GM12878 (cell line): ENCODE measurements at regions not wholly inside any gene's neighbourhood (a gene's known extent, or its start where the extent isn't known, plus 50 kb on each side); places are given as distances from the start of the nearest gene placed in this dataset.

Source experiments
- ATAC-seq: fragments of 200-7000 bp; cut with Tn5 transposase; 3 replicates; pipeline ENCODE4 v1.9.1; 2020; ENCODE audit warnings: mild to moderate bottlenecking, moderate library complexity
- BruUV-seq: library from RNA; stranded (reverse); fragments of 400-500 nt; replicated peaks from 2 replicates; lab custom pipeline; 2021; lab: Mats Ljungman, UMichigan
- CTCF ChIA-PET: fragments of 300-600 bp; sonication (Branson Sonifier 250); formaldehyde crosslinking; extraction: SDS; loops from one replicate; lab custom pipeline; 2021; ENCODE audit warnings: inconsistent platforms; lab: Yijun Ruan, JAX
- POLR2A ChIA-PET: fragments of 350-600 bp; formaldehyde crosslinking; extraction: SDS; loops from one replicate; lab custom pipeline; 2021; ENCODE audit warnings: inconsistent platforms; lab: Charles Lee
- RAD21 ChIA-PET: fragments of 300-600 bp; sonication (Branson Sonifier 250); formaldehyde crosslinking; loops from one replicate; lab custom pipeline; 2023; ENCODE audit warnings: antibody characterized with exemption; ENCODE audit not compliant: unreplicated experiment; lab: Charles Lee
- SMC1A ChIA-PET: fragments of 300-600 bp; sonication (Branson Sonifier 250); formaldehyde crosslinking; loops from one replicate; lab custom pipeline; 2023; ENCODE audit not compliant: unreplicated experiment, uncharacterized antibody; lab: Charles Lee
- DNase-seq: peaks from one replicate; pipeline ENCODE4 v3.0.0-alpha.2; 2011; ENCODE audit warnings: low read depth, low spot score
- FAIRE-seq: peaks from 3 replicates; lab custom pipeline; 2011; peaks lifted over from hg19 to GRCh38; lab: Jason Lieb, UNC
- H2AFZ ChIP-seq: 2 replicates; pipeline ENCODE4 v1.6.0; 2011; ENCODE audit warnings: low read depth, low read length, control low read depth; ENCODE audit not compliant: control insufficient read depth
- H3K27ac ChIP-seq: 2 replicates; pipeline ENCODE4 v1.5.1; 2011; ENCODE audit warnings: control low read depth; ENCODE audit not compliant: control insufficient read depth, insufficient read depth
- H3K27me3 ChIP-seq, 2 experiments: replicated peaks in 1 of 2; 2 replicates each; pipeline versions ENCODE4 v1.6.0 to v1.6.1; 2011; ENCODE audit warnings: low read length in 1 of 2; ENCODE audit not compliant: control insufficient read depth in 2 of 2, insufficient read depth in 2 of 2
- H3K36me3 ChIP-seq, 2 experiments: 2 replicates each; pipeline ENCODE4 v1.5.1; 2011; ENCODE audit warnings: low read length in 1 of 2; ENCODE audit not compliant: control insufficient read depth in 2 of 2, insufficient read depth in 2 of 2
- H3K4me1 ChIP-seq: 2 replicates; pipeline ENCODE4 v1.6.1; 2011; ENCODE audit warnings: mild to moderate bottlenecking, low read length, moderate library complexity, mixed read lengths; ENCODE audit not compliant: control insufficient read depth, insufficient read depth
- H3K4me2 ChIP-seq: 2 replicates; pipeline ENCODE4 v1.6.0; 2011; ENCODE audit warnings: control low read depth; ENCODE audit not compliant: control insufficient read depth, insufficient read depth
- H3K4me3 ChIP-seq: fragments of 200-600 bp; sonication (generic); 2 replicates; pipeline ENCODE4 v1.5.1; 2016
- H3K79me2 ChIP-seq: 2 replicates; pipeline ENCODE4 v1.6.0; 2011; ENCODE audit warnings: low read length; ENCODE audit not compliant: control insufficient read depth, insufficient read depth
- H3K9ac ChIP-seq: 2 replicates; pipeline ENCODE4 v1.8.0; 2011; ENCODE audit warnings: low read length, control low read depth, mixed read lengths; ENCODE audit not compliant: control insufficient read depth, insufficient read depth
- H3K9me3 ChIP-seq: replicated peaks from 3 replicates; pipeline ENCODE4 v1.5.1; 2011; ENCODE audit warnings: mild to moderate bottlenecking, low read length; ENCODE audit not compliant: control insufficient read depth, insufficient read depth
- H4K20me1 ChIP-seq: 2 replicates; pipeline ENCODE4 v1.6.0; 2011; ENCODE audit not compliant: control insufficient read depth, insufficient read depth
- BRCA1 ChIP-seq: IDR thresholded peaks from 2 replicates; pipeline ENCODE4 v1.6.1; 2011; ENCODE audit warnings: low read depth, low read length, improper control_type of control experiment
- CEBPB ChIP-seq, 2 experiments: fragments of 150-350 bp in 1 of 2; IDR thresholded peaks; 2 replicates each; pipeline ENCODE4 v1.6.1; 2012 to 2014; ENCODE audit warnings: low read depth in 2 of 2, low read length in 2 of 2, borderline replicate concordance in 1 of 2, inconsistent platforms in 1 of 2
- CEBPZ ChIP-seq: fragments of 150-350 bp; IDR thresholded peaks from 2 replicates; pipeline ENCODE4 v1.6.1; 2016; ENCODE audit warnings: low read depth, low read length
- CUX1 ChIP-seq: IDR thresholded peaks from 2 replicates; pipeline ENCODE4 v1.6.1; 2012; ENCODE audit warnings: improper control_type of control experiment, low read depth, low read length; ENCODE audit not compliant: insufficient replicate concordance
- HDGF ChIP-seq: fragments of 450-650 bp; IDR thresholded peaks from 2 replicates; pipeline ENCODE4 v1.6.1; 2016; ENCODE audit warnings: antibody characterized with exemption
- KLF5 ChIP-seq: fragments of 450-650 bp; IDR thresholded peaks from 2 replicates; pipeline ENCODE4 v1.6.1; 2014; ENCODE audit warnings: mild to moderate bottlenecking; ENCODE audit not compliant: partially characterized antibody
- NFXL1 ChIP-seq: fragments of 450-650 bp; IDR thresholded peaks from 2 replicates; pipeline ENCODE4 v1.6.1; 2017; ENCODE audit warnings: antibody characterized with exemption, mild to moderate bottlenecking, borderline replicate concordance
- RAD21 ChIP-seq: IDR thresholded peaks from 2 replicates; pipeline ENCODE4 v1.6.1; 2011; ENCODE audit warnings: mild to moderate bottlenecking, low read depth, low read length, moderate library complexity; ENCODE audit not compliant: insufficient read depth
- TBL1XR1 ChIP-seq: IDR thresholded peaks from 2 replicates; pipeline ENCODE4 v1.6.1; 2012; ENCODE audit warnings: low read depth, low read length, improper control_type of control experiment
- ZBTB11 ChIP-seq: fragments of 450-650 bp; formaldehyde crosslinking; IDR thresholded peaks from 2 replicates; pipeline ENCODE4 v1.5.0; 2022; ENCODE audit warnings: mild to moderate bottlenecking, missing genetic modification characterization
- ZSCAN29 ChIP-seq: fragments of 450-650 bp; IDR thresholded peaks from 2 replicates; pipeline ENCODE4 v1.6.1; 2017; ENCODE audit warnings: mild to moderate bottlenecking, moderate library complexity
- WGBS: methylation state at CpG from one replicate; pipeline ENCODE4 v1.1.6; 2016; ENCODE audit warnings: low lambda C conversion rate; ENCODE audit not compliant: insufficient replicate concordance, insufficient coverage; ENCODE audit errors: missing lambda C conversion rate; 5-methylcytosine and 5-hydroxymethylcytosine counted together
- in situ Hi-C: fragments of 300-500 bp; cut with MboI; formaldehyde crosslinking; loops from 9 replicates; pipeline ENCODE4 v1.14.3; 2018; ENCODE audit warnings: mixed read lengths
- intact Hi-C: fragments of 100-400 bp; cut with micrococcal nuclease; formaldehyde crosslinking; loops from one replicate; pipeline ENCODE4 v1.14.2; 2022; ENCODE audit not compliant: unreplicated experiment

- TF ChIP-seq CEBPZ (no peak), NFXL1 (no peak), RAD21 (no peak), ZSCAN29 (no peak), CEBPB (IDR thresholded peaks at IDR 0.05; ENCODE audit: borderline replicate concordance in 1 of 2, low read depth in 2 of 2, low read length in 2 of 2) (no peak)
These were observed 288.3 kb upstream of the GALNTL6 start (continued) for GRCh38 chr4:171524903-171525302.

GRCh38 chr4:171521726-171522125 is 291.5 kb upstream of the GALNTL6 start:
- ATAC-seq: peak; percentile 55
- no peak overlapping the region for H3K27ac ChIP-seq
- H4K20me1 ChIP-seq: no peaks in the 10 kb centered on the region
- ChIA-PET RAD21 (no interaction called here), SMC1A (no interaction called here), POLR2A (no interaction called here), CTCF (no interaction called here)
- intact Hi-C loops (no loop called here), in situ Hi-C loops (no loop called here)
- DNase-seq: no peak
- H3K4me1 ChIP-seq: no peaks in the 10 kb centered on the region
- H3K36me3 ChIP-seq: no peaks in the 10 kb centered on the region
- H2AFZ ChIP-seq: no peak overlapping the region
- H3K9me3 ChIP-seq: no peaks in the 10 kb centered on the region
- H3K4me3 ChIP-seq: no peak overlapping the region
- WGBS: 0% methylated on average over 2 of the region's 3 CpGs
- H3K27me3 ChIP-seq: no peaks in the 10 kb centered on the region
- no peak overlapping the region for H3K9ac ChIP-seq
- BruUV-seq: no TSS peak
- no peak for FAIRE-seq
- no peak overlapping the region for H3K4me2 ChIP-seq
- H3K79me2 ChIP-seq: no peaks in the 10 kb centered on the region
- TF ChIP-seq HDGF (no peak), BRCA1 (no peak), ZBTB11 (CRISPR knock-in tag) (no peak), KLF5 (no peak), TBL1XR1 (no peak), CUX1 (no peak)
